ENCODE measurements at regions not wholly inside any gene's neighbourhood (a gene's known extent, or its start where the extent isn't known, plus 50 kb on each side); places are given as distances from the start of the nearest gene placed in this dataset.
"Not testable (repeated sequence)": the region's sequence is repeated elsewhere in the genome, so short reads cannot be mapped to it uniquely, and the experiment has no call there.

DNA sequence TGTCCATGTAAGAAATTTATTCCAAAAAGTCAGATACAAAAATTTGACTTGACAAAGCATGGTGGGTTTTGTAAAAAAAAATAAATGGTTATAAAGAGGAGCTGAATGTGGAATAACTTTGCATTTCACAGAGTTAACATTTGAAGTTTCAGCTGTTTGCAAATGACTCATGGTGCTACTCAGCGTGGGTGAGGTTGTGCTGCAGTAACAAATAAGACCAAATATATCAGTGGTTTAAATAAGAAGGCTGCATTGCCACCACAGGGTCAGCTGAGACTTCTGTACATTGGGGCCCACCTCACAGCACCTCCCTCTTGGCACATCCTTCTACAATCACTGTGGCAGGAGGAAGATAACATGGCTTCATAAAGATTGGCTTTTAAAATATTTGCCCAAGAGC lies 272.5 kb upstream of the SULF2 start:
- DNase-seq: no peak

DNA sequence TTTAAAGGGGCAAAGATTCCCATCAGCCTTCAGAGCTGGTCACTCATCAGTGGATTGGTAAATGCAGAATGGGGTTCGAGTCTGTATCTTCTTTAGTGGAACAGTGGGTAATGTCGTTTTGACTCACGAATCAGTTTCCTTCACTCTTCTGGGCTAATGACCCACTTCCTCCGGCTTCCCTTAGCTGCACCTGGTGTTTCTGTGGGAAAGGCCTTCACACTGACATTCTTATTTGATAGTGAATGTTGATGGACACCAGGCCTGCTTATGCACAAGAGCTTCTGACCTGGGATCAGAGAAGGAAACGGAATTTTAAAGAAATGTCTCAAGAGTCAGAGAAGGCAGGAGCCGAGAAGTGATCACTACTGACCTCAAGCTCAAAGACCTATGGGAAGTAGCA lies 272.0 kb upstream of the SULF2 start:
- no peak for DNase-seq

DNA sequence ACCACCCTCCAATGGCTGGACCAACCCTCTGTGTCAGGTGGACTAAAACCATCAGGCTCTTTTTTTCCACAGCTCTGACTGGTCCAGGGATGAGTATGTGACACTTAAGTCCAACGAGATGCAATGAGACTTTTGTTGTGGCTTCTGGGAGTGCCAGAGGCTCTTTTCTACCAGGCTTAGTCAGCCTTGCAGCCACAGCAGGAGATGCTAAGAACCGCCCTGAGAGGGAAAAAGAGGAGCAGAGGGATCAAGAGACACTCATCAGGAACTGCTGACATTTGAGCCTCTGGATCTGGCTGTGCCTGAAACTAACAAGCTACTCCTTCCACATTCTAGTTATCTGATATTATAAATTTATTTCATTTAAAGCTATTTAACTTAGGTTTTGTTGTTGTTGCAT lies 270.9 kb upstream of the SULF2 start:
- DNase-seq: no peak

DNA sequence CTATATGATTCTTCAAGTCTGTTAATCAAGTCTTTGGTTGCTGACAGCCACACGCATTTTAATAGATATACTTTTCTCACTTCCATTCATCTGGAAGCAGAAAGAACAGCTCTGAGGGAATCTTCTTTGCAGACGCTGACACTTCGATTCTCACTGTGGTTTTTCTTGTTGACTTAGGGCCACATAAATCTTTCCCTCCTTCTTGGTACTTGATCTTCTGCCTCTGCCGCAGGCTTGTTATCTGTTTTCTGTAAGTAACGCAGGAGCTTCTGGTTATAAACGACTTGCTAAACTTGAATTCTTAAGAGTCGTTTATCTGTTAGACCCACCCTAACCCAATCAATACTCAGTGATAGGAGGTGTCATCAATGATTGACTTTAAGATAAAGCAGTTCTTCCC lies 268.8 kb upstream of the SULF2 start:
- DNase-seq: no peak

DNA sequence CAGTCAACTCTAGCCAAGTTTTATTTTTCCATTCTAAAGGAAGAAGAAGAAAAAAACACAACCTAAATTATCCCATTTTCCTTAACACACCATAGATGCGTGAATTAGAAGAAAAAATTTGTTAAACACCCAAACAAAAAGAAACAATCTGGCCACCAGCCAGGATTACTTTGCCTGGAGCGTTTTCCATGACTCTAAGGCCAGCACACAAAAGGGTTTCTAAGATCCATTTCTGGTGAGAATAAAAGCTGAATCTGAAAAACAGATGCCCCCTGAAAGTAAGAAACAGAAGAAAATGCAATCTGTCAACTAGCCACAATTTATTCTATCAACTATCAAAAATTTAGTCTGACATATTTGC lies 267.2 kb upstream of the SULF2 start:
- DNase-seq: no peak

DNA sequence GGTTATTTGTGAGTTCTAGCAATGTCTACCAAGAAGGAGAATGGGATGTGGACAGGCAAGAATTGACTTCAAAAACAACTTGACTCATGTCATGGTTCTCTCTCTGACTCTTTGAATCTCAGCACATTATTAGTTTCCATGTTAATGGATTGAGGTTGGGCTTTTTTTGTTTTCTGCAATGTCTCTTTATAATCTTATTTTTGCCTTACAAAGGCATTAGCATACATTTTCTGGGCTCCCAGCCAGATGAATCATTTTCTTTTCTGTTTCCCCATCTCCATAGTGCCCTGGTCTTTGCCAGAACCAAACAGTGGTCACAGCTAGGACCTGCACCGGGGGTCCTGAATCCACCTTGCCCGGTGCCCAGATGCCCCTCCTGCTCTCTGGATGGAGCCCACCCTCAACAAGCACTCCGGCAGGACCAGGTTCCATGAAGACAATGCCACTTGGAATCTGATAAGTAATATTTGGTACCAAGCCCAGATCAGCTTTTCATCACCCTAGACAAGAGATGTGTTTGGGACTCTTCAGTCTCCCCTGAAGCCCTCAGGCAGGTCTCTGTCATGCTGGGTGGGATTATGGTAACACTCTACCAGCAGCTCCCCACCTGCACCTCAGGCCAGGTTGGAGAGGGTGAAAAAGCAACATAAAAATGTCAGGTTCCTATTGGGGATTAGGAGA lies 266.7 kb upstream of the SULF2 start:
- DNase-seq: no peak

DNA sequence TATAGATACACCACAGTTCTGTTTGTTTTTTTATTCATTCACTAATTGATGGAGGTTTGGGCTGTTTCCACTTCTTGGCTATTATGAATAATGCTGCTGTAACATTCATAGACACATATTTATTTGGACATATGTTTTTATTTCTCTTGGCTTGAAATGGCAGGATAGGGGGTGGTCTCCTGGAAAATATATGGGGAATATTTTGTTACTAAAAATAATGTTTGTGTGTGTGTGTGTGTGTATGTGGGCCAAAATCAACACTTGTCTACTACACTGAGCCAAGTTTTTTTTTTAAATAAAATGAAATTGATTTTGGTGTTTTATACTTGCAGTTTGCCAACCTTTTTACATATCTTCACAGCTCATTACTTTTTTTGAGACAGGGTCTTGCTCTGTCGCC lies 264.4 kb upstream of the SULF2 start:
- DNase-seq: no peak

DNA sequence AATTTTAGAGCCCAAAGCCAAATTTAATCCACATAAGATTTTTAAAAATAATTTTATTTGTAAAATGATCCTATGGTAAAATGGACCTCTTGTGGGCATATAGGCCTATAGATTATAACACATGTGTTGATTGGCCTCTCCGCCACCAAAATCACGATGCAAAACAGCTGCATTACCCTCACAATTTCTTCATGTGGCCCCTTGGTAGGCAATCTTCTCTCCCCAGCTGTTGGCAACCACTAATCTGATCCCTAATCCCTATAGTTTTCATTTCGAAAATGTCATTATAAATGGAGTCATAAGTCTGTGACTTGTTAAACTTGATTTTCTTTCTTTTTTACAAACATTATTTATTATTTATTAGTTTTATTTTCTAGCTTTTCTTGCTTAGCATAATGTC lies 263.9 kb upstream of the SULF2 start:
- no peak for DNase-seq

DNA sequence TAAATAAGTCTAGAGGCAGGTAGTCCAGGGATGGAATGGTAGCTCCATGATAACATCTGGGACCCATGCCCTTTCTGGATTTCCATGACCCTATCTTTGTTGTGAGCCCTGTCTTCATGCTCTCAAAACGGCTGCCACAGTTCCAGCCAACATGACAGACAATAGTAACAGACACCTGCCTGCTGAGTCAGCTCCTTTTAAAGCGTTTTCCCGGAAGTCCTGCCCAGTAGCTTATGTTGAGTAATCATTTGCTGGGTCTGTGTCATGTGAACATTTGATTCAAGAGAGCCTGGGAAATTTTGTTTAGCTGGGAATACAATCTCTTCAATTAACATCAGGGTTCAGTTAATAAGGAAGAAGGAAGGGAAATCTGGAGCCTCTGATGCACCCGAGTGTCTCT lies 262.2 kb upstream of the SULF2 start:
- no peak for DNase-seq

DNA sequence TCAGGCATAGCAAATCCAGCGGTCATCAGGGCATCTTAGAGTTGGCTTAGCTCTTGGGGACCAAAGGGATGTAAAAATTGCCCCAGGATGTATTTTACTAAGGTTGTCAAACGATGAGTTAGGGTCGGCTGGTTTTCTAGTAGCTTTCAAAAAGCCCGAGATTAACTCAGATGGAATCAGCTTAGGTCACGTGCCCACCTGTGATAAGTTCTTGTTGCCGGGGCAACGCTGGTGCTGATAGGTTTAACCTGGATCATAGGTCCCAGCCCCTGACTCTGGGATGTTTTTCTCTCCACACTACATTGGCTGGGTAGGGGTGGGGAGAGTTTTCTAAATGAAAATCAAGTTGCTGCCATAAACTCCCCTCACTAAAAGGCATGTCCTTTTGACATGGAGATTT lies 257.3 kb upstream of the SULF2 start:
- no peak for DNase-seq

DNA sequence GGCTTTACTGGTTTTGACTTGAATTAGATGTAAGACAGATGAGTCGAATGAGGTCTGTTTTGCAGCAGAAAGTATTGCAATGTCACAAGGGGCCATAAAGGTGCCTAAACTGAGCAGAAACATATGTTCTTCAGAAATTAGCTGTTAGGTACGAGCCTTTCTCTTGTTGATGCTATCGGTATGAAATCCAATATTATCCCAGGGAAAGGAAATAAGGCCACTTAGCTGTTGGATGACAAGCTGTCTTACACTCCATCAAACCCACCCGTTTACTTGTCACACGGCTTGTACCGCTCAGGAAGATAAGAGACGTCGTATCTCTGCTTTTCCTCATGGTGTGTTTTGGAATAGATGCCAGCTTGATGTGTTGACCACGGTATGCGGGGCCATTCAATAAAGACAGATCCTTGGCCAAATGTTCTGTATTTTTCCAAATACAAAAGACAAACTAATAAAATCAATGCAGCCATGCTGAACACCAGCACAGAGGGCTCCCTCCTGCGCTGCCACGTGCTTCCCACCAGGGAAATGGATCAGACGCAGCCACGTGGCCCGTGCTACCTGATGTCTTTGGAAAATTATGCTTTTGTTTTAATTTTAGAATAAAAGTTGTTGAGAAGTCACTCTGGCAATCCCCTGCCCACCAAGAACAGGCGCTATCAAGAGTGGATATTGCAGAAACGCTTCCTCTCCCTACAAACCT lies 255.9 kb upstream of the SULF2 start:
- no peak for DNase-seq

DNA sequence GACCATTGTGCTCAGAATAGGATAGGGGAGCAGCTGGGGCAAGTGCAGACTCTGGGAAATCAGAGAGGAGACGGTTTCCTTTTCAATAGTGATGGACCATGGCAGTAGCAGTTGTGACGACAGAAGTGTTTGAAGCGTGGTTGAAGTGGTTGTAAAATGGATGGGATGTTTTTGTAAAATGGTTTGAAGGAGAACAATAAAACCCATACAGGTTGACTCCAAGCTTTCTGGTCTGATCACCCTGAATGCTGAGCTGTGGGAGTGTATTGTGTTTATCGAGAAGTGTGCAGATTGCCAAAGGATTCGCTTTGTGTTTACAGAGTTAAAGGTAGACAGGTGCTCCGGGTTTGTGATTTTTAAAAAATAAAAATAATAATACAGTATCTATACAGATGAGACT lies 255.2 kb upstream of the SULF2 start:
- DNase-seq: no peak

DNA sequence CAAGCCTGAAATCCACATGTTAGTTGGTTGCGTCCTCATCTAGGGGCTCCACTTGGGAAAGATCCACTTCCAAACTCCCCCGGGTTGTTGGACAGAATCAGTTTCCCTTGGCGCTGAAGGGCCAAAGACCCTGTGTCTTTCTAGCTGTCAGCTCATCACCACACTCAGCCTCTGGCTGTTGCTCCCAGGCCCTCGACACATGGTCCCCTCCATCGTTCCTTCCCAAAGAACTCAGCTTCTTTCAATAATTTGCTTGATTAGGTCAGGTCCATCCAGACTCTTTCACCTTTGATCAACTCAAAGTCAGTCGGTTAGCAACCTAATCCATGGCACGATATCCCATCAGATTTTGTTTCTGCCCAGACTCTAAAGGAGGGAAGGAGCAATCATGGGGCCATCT lies 254.8 kb upstream of the SULF2 start:
- DNase-seq: no peak

DNA sequence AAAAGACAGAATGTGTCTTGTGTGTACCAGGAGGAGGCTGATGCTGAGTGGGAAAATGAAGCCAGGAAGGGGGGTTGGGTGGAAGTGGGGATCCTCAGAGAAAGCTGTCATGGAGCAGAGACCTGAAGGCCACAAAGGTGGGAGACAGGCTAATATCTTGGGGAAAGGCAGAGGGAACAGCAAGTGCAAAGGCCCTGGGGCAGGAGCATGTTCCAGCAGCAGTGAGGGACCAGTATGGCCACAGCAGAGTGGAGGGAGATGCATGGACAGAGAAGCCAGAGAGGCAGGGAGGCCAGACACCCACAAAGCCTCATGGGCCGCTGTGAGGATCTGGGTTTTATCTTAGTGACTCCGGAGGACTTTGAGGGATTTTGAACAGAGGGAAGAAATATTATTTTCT lies 254.2 kb upstream of the SULF2 start:
- no peak for DNase-seq

DNA sequence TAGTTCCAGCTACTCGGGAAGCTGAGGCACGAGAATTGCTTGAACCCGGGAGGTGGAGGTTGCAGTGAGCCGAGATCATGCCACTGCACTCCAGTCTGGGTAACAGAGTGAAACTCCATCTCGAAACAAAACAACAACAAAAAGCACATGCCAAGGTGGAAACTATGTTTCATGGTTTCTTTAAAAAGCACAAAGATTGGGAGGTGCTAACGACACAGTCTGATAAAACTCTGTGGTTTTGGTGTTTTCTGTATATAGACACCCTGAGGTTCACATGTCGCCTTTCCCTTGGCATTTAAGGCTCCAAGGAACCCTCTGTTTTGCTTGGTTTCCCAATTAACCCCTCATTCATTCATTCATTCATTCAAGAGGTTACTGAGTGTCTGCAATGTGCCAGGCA lies 253.4 kb upstream of the SULF2 start:
- no peak for DNase-seq

DNA sequence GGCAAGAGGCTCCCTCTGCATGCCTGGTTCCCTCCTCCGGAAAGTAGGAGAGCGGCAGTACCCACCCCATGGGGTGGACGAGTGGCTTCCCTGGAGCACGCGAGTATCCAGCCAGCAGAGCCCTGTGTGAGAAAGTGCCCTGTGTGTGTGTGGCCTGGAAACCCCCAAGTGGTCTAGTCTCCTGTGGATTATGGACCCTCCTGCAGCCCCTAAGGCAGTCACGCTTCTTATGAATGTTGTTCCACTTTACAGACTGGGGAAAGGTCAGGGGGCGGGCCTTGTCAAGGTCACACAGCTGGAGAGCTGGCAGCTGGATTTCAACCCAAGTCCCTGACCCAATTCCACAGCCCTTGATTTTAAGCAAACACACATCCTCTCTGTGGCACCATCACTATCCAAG lies 252.5 kb upstream of the SULF2 start:
- not testable (repeated sequence) for DNase-seq

DNA sequence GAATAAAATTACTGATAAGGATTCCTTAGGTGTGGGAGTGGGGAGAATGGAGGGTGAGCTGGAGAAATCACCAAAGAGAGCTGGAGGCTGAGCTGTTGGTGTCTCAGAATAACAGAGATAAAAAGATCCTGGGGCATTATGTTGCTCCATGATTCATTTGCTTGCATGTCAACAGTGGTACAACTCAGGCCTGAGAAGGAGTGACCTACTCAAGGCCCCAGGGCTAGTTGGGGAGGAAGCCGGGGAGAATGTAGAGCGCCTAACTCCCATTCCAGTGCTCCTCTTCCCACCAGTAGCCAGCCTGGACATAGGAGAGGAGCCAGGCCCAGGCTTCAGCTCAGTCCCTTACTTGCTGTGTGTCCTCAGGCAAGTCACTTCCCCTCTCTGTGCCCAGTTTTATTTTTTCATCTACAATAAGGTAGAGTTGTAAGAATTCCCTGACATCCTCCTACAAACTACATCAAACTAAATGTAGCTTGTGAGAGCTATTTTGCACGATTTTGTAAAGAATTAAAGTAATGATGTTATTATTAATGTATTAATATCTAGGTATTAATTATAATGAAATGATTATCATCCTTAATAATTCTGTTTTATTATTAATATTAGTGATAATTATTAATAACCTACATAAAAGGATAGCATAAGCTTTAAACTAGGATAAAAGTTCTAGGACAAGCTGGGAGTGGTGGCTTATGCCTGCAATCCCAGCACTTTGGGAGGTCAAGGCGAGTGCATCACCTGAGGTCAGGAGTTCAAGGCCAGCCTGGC lies 250.9 kb upstream of the SULF2 start:
- no peak for DNase-seq

DNA sequence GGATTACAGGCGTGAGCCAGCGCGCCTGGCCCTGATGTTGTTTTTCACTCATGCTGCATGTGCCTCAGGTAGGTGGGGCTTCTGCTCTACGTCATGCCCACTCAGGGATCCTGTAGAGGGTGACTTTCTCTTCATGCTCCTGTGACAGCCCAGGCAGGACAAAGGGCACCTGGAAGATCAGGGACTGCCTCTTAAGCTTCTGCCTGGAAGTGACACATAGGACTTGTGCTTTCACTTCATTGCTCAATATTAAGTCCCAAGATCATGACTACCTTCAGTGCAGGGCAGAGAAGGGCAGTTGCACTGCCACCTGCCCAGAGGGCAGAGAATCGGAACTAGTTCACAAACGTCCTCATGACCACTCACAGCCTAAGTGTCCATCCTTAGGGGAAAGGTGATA lies 249.5 kb upstream of the SULF2 start:
- DNase-seq: no peak

DNA sequence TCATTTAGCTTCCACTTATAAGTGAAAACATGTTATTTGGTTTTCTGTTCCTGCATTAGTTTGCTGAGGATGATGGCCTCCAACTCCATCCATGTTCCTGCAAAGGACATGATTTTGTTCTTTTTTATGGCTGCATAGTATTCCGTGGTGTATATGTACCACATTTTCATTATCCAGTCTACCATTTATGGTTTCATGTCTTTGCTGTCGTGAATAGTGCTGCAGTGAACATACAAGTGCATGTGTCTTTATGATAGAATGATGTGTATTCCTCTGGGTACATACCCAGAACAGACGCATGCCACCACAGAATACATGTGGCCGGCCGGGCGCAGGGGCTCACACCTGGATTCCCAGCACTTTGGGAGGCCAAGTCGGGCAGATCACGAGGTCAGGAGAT lies 247.7 kb upstream of the SULF2 start:
- not testable (repeated sequence) for DNase-seq

DNA sequence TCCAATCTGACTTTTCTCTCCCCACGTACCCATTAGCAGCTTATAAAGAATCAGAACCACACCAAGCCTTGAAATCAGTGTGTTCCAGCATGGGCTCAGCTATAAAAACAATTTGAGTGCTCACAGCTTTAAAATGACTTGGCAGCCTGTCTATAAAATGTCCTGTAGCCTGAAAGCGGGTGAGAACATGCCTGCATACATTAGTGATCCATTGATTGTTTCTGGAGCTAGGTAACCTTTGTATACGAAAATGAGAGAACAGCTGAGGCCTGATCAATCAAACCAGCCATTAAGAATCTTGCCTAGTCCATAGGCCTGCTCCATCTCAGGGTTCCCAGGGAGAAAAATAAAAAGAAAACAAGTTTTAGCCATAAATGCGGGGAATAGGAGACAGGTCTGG lies 245.8 kb upstream of the SULF2 start:
- DNase-seq: no peak

DNA sequence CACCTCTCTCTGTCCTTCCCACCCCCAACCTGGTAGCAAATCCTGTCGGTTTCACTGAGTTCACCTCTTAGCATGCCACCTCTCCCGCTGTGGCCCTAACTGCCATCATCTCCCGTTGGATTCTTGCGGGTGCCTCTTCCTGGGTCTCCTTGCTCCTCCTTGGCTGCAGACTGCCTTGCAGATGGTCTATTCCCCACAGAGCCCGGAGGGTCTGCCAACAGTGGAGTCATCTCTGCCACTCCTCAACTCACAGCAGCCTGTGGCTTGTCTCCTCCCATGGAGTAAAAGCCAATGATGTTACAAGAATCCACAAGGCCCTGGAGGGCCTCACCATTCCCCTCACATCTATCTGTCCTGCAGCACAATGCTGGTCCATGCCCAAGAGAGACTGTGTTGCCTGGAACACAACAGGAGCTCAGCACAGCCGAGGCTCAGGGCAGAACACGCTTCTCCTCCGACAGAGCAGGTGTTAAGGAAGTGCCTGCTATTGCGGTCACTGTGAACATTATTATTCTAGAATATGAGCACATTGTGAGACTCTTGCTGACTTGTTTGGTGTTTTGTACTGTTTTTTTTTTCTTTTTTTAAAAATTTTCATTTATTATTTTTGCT lies 241.8 kb upstream of the SULF2 start:
- DNase-seq: no peak

DNA sequence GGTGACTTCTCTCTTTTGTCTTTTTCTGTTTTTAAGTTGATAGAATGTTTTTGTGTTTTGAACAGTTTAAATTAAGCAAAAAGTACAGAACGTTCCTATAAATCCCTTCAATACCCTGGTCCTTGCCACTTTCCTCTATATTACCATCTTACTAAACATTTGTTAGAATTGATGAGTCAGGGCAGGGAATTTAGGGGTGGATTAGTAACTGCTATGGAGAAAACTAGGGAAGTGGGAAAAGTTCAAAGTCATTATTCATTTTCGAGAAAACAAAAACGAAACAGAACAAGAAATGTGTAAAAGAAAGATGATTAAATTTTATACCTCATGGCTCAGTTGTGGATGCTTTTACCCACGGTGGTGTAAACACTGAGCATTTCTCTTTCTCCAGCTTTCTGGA lies 240.4 kb upstream of the SULF2 start:
- no peak for DNase-seq

DNA sequence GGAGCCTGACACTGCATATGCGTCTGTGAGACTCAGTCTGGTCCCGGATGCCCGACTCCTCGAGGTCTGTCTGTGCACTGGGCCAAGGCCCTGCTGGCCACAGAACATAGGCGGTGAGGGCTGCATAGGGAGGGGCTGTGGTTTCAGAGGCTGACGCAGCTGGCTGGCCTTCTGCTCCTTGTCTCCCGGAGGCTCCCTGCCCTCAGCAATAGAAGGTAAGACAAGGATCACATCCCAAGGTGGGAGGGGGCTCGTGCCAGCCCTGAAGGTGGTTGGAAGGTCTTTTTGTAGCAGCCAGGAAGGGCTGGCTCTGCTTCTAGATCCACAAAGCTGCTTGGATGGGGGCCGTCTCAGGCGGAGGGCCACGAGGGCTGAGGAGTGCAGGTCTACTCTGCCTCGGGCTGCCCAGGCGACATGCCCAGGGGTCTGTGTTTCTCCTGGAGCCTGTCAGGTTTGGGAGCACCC lies 239.8 kb upstream of the SULF2 start:
- no peak for DNase-seq

DNA sequence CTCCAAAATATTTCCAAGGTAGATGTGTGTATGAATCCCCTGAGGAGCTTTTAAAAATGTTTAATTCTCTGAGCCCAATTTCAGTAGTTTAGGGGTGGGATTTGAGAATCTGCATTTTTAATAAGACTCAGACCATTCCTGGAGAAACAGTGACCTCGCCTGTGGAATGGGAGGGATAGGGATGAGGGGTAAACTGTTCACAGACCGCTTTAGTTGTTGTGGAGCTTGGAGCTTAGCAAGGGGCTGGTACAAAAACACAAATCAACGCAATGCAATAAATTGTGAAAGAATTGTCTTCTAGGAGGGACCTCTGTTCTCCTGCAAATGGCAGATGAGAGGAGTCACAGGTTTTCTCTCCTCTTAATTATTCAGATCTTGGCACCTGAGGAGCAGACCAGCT lies 239.3 kb upstream of the SULF2 start:
- no peak for DNase-seq
